ENCODE measurements at regions not wholly inside any gene's neighbourhood (a gene's known extent, or its start where the extent isn't known, plus 50 kb on each side); places are given as distances from the start of the nearest gene placed in this dataset.

- DNase-seq (ENCODE audit: low read depth in 2 of 2) = peak in 1 of 2 experiments; percentile 42
These were observed 542.3 kb downstream of the QKI start for GRCh38 chr6:163956571-163957407.

GRCh38 chr6:163955756-163956155, 541.2 kb downstream of the QKI start:
- DNase-seq (ENCODE audit: low read depth in 2 of 2) = no peak

- DNase-seq (ENCODE audit: low read depth in 2 of 2) = peak; percentile 65 to 68
These were observed 540.6 kb downstream of the QKI start for GRCh38 chr6:163955096-163955495.

GRCh38 chr6:163954088-163954775, 539.7 kb downstream of the QKI start:
- no peak for DNase-seq (ENCODE audit: low read depth in 2 of 2)

- DNase-seq (ENCODE audit: low read depth in 2 of 2) = no peak
These were observed 537.5 kb downstream of the QKI start for GRCh38 chr6:163952005-163952404.

GRCh38 chr6:163951326-163951725, 536.8 kb downstream of the QKI start:
- DNase-seq (ENCODE audit: low read depth in 2 of 2) = no peak

GRCh38 chr6:163950159-163950558, 535.6 kb downstream of the QKI start:
- peak in 1 of 2 experiments; percentile 19 for DNase-seq (ENCODE audit: low read depth in 2 of 2)

GRCh38 chr6:163949431-163949830, 534.9 kb downstream of the QKI start:
- no peak for DNase-seq (ENCODE audit: low read depth in 2 of 2)

- no peak for DNase-seq (ENCODE audit: low read depth in 2 of 2)
These were observed 533.7 kb downstream of the QKI start for GRCh38 chr6:163948250-163948649.

GRCh38 chr6:163947276-163947675, 532.8 kb downstream of the QKI start:
- no peak for DNase-seq (ENCODE audit: low read depth in 2 of 2)

- DNase-seq (ENCODE audit: low read depth in 2 of 2) = no peak
These were observed 531.9 kb downstream of the QKI start for GRCh38 chr6:163946437-163946836.

GRCh38 chr6:163945808-163946207, 531.3 kb downstream of the QKI start:
- no peak for DNase-seq (ENCODE audit: low read depth in 2 of 2)

- no peak for DNase-seq (ENCODE audit: low read depth in 2 of 2)
These were observed 530.4 kb downstream of the QKI start for GRCh38 chr6:163944897-163945296.

- DNase-seq (ENCODE audit: low read depth in 2 of 2) = no peak
These were observed 529.3 kb downstream of the QKI start for GRCh38 chr6:163943607-163944385.

- DNase-seq (ENCODE audit: low read depth in 2 of 2) = no peak
These were observed 528.3 kb downstream of the QKI start for GRCh38 chr6:163942790-163943189.

- DNase-seq (ENCODE audit: low read depth in 2 of 2) = no peak
These were observed 527.1 kb downstream of the QKI start for GRCh38 chr6:163941624-163941976.

GRCh38 chr6:163940705-163941623, 526.4 kb downstream of the QKI start:
- no peak for DNase-seq (ENCODE audit: low read depth in 2 of 2)

GRCh38 chr6:163937071-163937470, 522.6 kb downstream of the QKI start:
- no peak for DNase-seq (ENCODE audit: low read depth in 2 of 2)

GRCh38 chr6:163935158-163935762, 520.7 kb downstream of the QKI start:
- peak in 1 of 2 experiments; percentile 16 for DNase-seq (ENCODE audit: low read depth in 2 of 2)

GRCh38 chr6:163930012-163930411, 515.5 kb downstream of the QKI start:
- no peak for DNase-seq (ENCODE audit: low read depth in 2 of 2)

GRCh38 chr6:163929538-163929937, 515.0 kb downstream of the QKI start:
- no peak for DNase-seq (ENCODE audit: low read depth in 2 of 2)
